Adrenal gland (tissue), 9 donors: ENCODE measurements at regions not wholly inside any gene's neighbourhood (a gene's known extent, or its start where the extent isn't known, plus 50 kb on each side); places are given as distances from the start of the nearest gene placed in this dataset.
A peak's percentile ranks its signal among the peaks of the same experiment; 100 is the strongest.

Experiments used
- DNase-seq, 7 donors: peaks; one replicate each; pipeline ENCODE4 v3.0.0-alpha.2; 2019 to 2020
- H3K27ac ChIP-seq, 5 donors: fragments of 200-600 bp; sonication (generic) in 4 of 5; 1 replicate in 3 of 5; 2 replicates in 2 of 5; pipeline versions ENCODE4 v1.5.1 to v1.8.0; 2016 to 2020; ENCODE audit warnings: mild to moderate bottlenecking in 1 of 5
- H3K27me3 ChIP-seq: fragments of 200-600 bp; 2 replicates; pipeline ENCODE4 v1.8.0; 2021
- H3K36me3 ChIP-seq, 2 donors: fragments of 200-600 bp; replicated peaks in 1 of 2; 1 replicate in 1 of 2; 2 replicates in 1 of 2; pipeline versions ENCODE4 v1.5.1 to v1.8.0; 2018 to 2022
- H3K4me1 ChIP-seq, 2 donors: fragments of 200-600 bp; replicated peaks in 1 of 2; 1 replicate in 1 of 2; 2 replicates in 1 of 2; pipeline versions ENCODE4 v1.5.1 to v1.8.0; 2018 to 2021
- H3K4me3 ChIP-seq, 4 donors: fragments of 200-600 bp; sonication (generic) in 3 of 4; one replicate each; pipeline ENCODE4 v1.5.1; 2016 to 2018
- H3K9me3 ChIP-seq, 3 donors: fragments of 200-600 bp; sonication (generic) in 1 of 3; replicated peaks in 1 of 3; 1 replicate in 2 of 3; 2 replicates in 1 of 3; pipeline versions ENCODE4 v1.5.1 to v1.8.0; 2016 to 2021
- CTCF ChIP-seq, 6 experiments: fragments of 450-650 bp in 4 of 6; fragments of 200-600 bp in 2 of 6; sonication (generic) in 1 of 6; IDR thresholded peaks; 1 replicate in 5 of 6; 2 replicates in 1 of 6; pipeline versions ENCODE4 v1.5.1 to v1.8.0; 2016 to 2021; ENCODE audit warnings: antibody characterized with exemption in 6 of 6, mild to moderate bottlenecking in 2 of 6, moderate library complexity in 1 of 6
- POLR2A ChIP-seq, 2 donors: fragments of 450-650 bp; IDR thresholded peaks; one replicate each; pipeline ENCODE4 v1.6.1; 2017; ENCODE audit warnings: antibody characterized with exemption in 2 of 2, mild to moderate bottlenecking in 2 of 2, moderate library complexity in 1 of 2
- WGBS, 4 donors: extraction: QIAGEN DNeasy Blood & Tissue Kit in 2 of 4; methylation state at CpG; one replicate each; pipeline versions ENCODE4 v1.1.5 to v1.1.7; 2013 to 2017; 5-methylcytosine and 5-hydroxymethylcytosine counted together
- intact Hi-C, 2 donors: fragments of 100-400 bp; cut with DNase I; formaldehyde crosslinking; loops; one replicate each; pipeline versions ENCODE4 v1.14.1 to v1.15.0; 2022 to 2023
- donor health status: healthy with polysubstance abuse.
- donor health status: Bipolar disorder and iron deficiency.
- donor health status: DM: yes; HTN: yes; CAD: no.
- donor health status: DM: no; HTN: no; CAD: no.
- donor health status: DM: no; HTN: no; CAD: no.

- Histone ChIP-seq H3K4me3 (no peak overlapping the region), H3K4me1 (no peaks in the 10 kb centered on the region), H3K36me3 (no peaks in the 10 kb centered on the region), H3K27ac (peak overlapping the region in 1 of 5 donors; percentile 41), H3K27me3 (no peaks in the 10 kb centered on the region), H3K9me3 (no peaks in the 10 kb centered on the region)
- intact Hi-C loops, result no loop called here
- peak in 2 of 7 donors; percentile 21 to 34 for DNase-seq
- WGBS, 4 donors, result 75 to 86% (median 78%) methylated on average over 5 of the region's 5 CpGs
- no peak for TF ChIP-seq CTCF (IDR thresholded peaks at IDR 0.05)
- TF ChIP-seq POLR2A (IDR thresholded peaks at IDR 0.05), result no peak
These were observed 91.9 kb downstream of the TNFAIP3 start for GRCh38 chr6:137958811-137959565.

- no peaks in the 10 kb centered on the region for H3K9me3 ChIP-seq
- no peaks in the 10 kb centered on the region for H3K4me1 ChIP-seq
- DNase-seq, result no peak
- no peaks in the 10 kb centered on the region for H3K36me3 ChIP-seq
- no peaks in the 10 kb centered on the region for H3K27me3 ChIP-seq
- TF ChIP-seq POLR2A (IDR thresholded peaks at IDR 0.05) (no peak), CTCF (IDR thresholded peaks at IDR 0.05) (no peak)
- no peak overlapping the region for H3K27ac ChIP-seq
- intact Hi-C loops, result no loop called here
- no peak overlapping the region for H3K4me3 ChIP-seq
- 78 to 88% (median 84%) methylated on average over 3 of the region's 3 CpGs for WGBS, 4 donors
These were observed 95.7 kb downstream of the TNFAIP3 start for GRCh38 chr6:137962725-137963124.

DNA sequence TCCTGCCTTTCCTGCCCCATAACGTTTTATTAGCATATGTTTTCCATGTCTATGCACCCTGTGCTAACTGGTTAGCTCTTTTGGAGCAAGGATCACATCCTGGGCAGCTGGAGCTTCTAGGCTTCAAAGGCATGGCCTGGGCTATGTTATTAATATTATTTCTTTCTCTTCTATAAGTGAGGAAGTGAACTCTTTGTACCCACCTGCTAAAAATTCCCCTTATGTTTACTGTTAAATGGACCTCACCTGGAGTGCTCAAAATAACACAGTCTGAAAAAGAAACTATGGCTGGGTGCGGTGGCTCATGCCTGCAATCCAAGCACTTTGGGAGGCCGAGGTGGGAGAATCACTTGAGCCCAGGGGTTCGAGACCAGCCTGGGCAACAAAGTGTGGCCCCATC, 97.8 kb downstream of the TNFAIP3 start:
- no peak for DNase-seq
- Histone ChIP-seq H3K27me3 (no peaks in the 10 kb centered on the region), H3K27ac (no peak overlapping the region), H3K4me1 (no peaks in the 10 kb centered on the region), H3K9me3 (no peaks in the 10 kb centered on the region), H3K36me3 (no peaks in the 10 kb centered on the region), H3K4me3 (no peak overlapping the region)
- intact Hi-C loops, result no loop called here
- 50 to 70% (median 66%) methylated on average over 4 of the region's 4 CpGs for WGBS, 4 donors
- no peak for TF ChIP-seq POLR2A (IDR thresholded peaks at IDR 0.05)
- no peak for TF ChIP-seq CTCF (IDR thresholded peaks at IDR 0.05)

GRCh38 chr6:137967689-137968454, 100.8 kb downstream of the TNFAIP3 start:
- H3K4me1 ChIP-seq, result no peaks in the 10 kb centered on the region
- no peaks in the 10 kb centered on the region for H3K36me3 ChIP-seq
- no peaks in the 10 kb centered on the region for H3K9me3 ChIP-seq
- H3K27me3 ChIP-seq, result no peaks in the 10 kb centered on the region
- 75 to 85% (median 77%) methylated on average over 5 of the region's 5 CpGs for WGBS, 4 donors
- no peak for TF ChIP-seq CTCF (IDR thresholded peaks at IDR 0.05)
- TF ChIP-seq POLR2A (IDR thresholded peaks at IDR 0.05), result no peak
- DNase-seq, result no peak
- H3K27ac ChIP-seq, result no peak overlapping the region
- no peak overlapping the region for H3K4me3 ChIP-seq
- intact Hi-C loops, result no loop called here
